Stomach (tissue), 8 donors: ENCODE measurements at regions not wholly inside any gene's neighbourhood (a gene's known extent, or its start where the extent isn't known, plus 50 kb on each side); places are given as distances from the start of the nearest gene placed in this dataset.

Source experiments
- DNase-seq, 2 donors: peaks; one replicate each; pipeline versions ENCODE4 v3.0.0 to v3.0.0-alpha.2; 2013 to 2019
- H3K27ac ChIP-seq, 5 donors: fragments of 200-600 bp in 4 of 5; sonication (generic) in 4 of 5; one replicate each; pipeline ENCODE4 v1.5.1; 2013 to 2019; ENCODE audit warnings: mild to moderate bottlenecking in 1 of 5, moderate library complexity in 1 of 5
- H3K27me3 ChIP-seq, 3 donors: fragments of 200-600 bp; sonication (generic); one replicate each; pipeline ENCODE4 v1.5.1; 2017 to 2019; ENCODE audit warnings: mixed run types in 1 of 3
- H3K36me3 ChIP-seq, 4 donors: fragments of 200-600 bp; sonication (generic); 1 replicate in 3 of 4; 2 replicates in 1 of 4; pipeline ENCODE4 v1.5.1; 2016 to 2019
- H3K4me1 ChIP-seq, 4 donors: fragments of 200-600 bp; sonication (generic); one replicate each; pipeline ENCODE4 v1.5.1; 2016 to 2019
- H3K4me3 ChIP-seq, 4 donors: fragments of 200-600 bp; sonication (generic) in 3 of 4; one replicate each; pipeline ENCODE4 v1.5.1; 2016 to 2019; ENCODE audit warnings: mild to moderate bottlenecking in 1 of 4
- H3K9me3 ChIP-seq, 4 donors: fragments of 200-600 bp; sonication (generic); one replicate each; pipeline ENCODE4 v1.5.1; 2016 to 2019
- CTCF ChIP-seq, 7 experiments: fragments of 450-650 bp in 4 of 7; fragments of 200-600 bp in 3 of 7; sonication (generic) in 3 of 7; IDR thresholded peaks; one replicate each; pipeline ENCODE4 v1.5.1; 2016 to 2019; ENCODE audit warnings: antibody characterized with exemption in 7 of 7, control low read depth in 2 of 7, mild to moderate bottlenecking in 1 of 7
- EP300 ChIP-seq: sonication (generic); formaldehyde crosslinking; IDR thresholded peaks from one replicate; pipeline ENCODE4 v1.6.1; 2017; ENCODE audit warnings: antibody characterized with exemption
- POLR2A ChIP-seq, 4 donors: fragments of 450-650 bp; IDR thresholded peaks; one replicate each; pipeline ENCODE4 v1.6.1; 2016; ENCODE audit warnings: antibody characterized with exemption in 4 of 4, control low read depth in 2 of 4, mild to moderate bottlenecking in 1 of 4, moderate library complexity in 1 of 4
- POLR2AphosphoS5 ChIP-seq, 3 donors: sonication (generic); formaldehyde crosslinking; IDR thresholded peaks; one replicate each; pipeline ENCODE4 v1.6.1; 2016; ENCODE audit warnings: antibody characterized with exemption in 3 of 3
- WGBS, 5 donors: extraction: QIAGEN DNeasy Blood & Tissue Kit in 3 of 5; methylation state at CpG; one replicate each; pipeline versions ENCODE4 v1.1.5 to v1.1.7; 2013 to 2018; 5-methylcytosine and 5-hydroxymethylcytosine counted together
- intact Hi-C: fragments of 100-400 bp; cut with DNase I; formaldehyde crosslinking; loops from one replicate; pipeline ENCODE4 v1.15.1; 2023; ENCODE audit warnings: low total_unique reads
- donor health status: healthy with polysubstance abuse.
- donor health status: Bipolar disorder and iron deficiency.
- donor health status: healthy.

GRCh38 chr19:28014615-28015405 is 1198.1 kb downstream of the UQCRFS1 start:
- Histone ChIP-seq H3K4me1 (peaks cover 0 to 22% (median 12%) of the 10 kb centered on the region in 4 donors), H3K27ac (no peak overlapping the region), H3K9me3 (no peaks in the 10 kb centered on the region), H3K36me3 (no peaks in the 10 kb centered on the region), H3K4me3 (no peak overlapping the region), H3K27me3 (no peaks in the 10 kb centered on the region)
- no peak for TF ChIP-seq POLR2AphosphoS5 (IDR thresholded peaks at IDR 0.05)
- TF ChIP-seq EP300, result no peak
- TF ChIP-seq CTCF (IDR thresholded peaks at IDR 0.05), result no peak
- no peak for TF ChIP-seq POLR2A (IDR thresholded peaks at IDR 0.05)
- intact Hi-C loops, result no loop called here
- DNase-seq, result no peak
- 68 to 91% (median 82%) methylated on average over 7 to 8 of the region's 8 CpGs for whole genome bisulfite sequencing, 5 donors

- peaks cover 0 to 32% (median 18%) of the 10 kb centered on the region in 4 donors for H3K4me1 ChIP-seq
- H3K36me3 ChIP-seq, result no peaks in the 10 kb centered on the region
- no peaks in the 10 kb centered on the region for H3K9me3 ChIP-seq
- H3K27me3 ChIP-seq, result no peaks in the 10 kb centered on the region
- H3K4me3 ChIP-seq, result no peak overlapping the region
- WGBS, 5 donors, result 69 to 86% (median 84%) methylated on average over 3 of the region's 3 CpGs
- TF ChIP-seq CTCF (IDR thresholded peaks at IDR 0.05) (no peak), EP300 (no peak), POLR2A (IDR thresholded peaks at IDR 0.05) (no peak), POLR2AphosphoS5 (IDR thresholded peaks at IDR 0.05) (no peak)
- intact Hi-C loops, result no loop called here
- no peak for DNase-seq
- H3K27ac ChIP-seq, result no peak overlapping the region
Measured at GRCh38 chr19:28012361-28012760, 1200.6 kb downstream of the UQCRFS1 start.

GRCh38 chr19:28010656-28011055 is 1202.3 kb downstream of the UQCRFS1 start:
- peak in 2 of 3 donors; percentile 45 to 56 for TF ChIP-seq POLR2AphosphoS5 (IDR thresholded peaks at IDR 0.05)
- TF ChIP-seq CTCF (IDR thresholded peaks at IDR 0.05), result no peak
- peak; percentile 67 to 77 for DNase-seq
- intact Hi-C loops, result no loop called here
- 27 to 49% (median 32%) methylated on average over 6 of the region's 6 CpGs for WGBS, 5 donors
- H3K9me3 ChIP-seq, result no peaks in the 10 kb centered on the region
- peaks cover 0 to 32% (median 18%) of the 10 kb centered on the region in 4 donors for H3K4me1 ChIP-seq
- no peak overlapping the region for H3K4me3 ChIP-seq
- H3K27ac ChIP-seq, result peak overlapping the region in 2 of 5 donors; percentile 14 to 49
- H3K36me3 ChIP-seq, result no peaks in the 10 kb centered on the region
- no peaks in the 10 kb centered on the region for H3K27me3 ChIP-seq

- WGBS, 5 donors, result 27 to 59% (median 39%) methylated on average over 4 of the region's 4 CpGs
- H3K36me3 ChIP-seq, result no peaks in the 10 kb centered on the region
- TF ChIP-seq EP300 (no peak), POLR2AphosphoS5 (IDR thresholded peaks at IDR 0.05) (no peak), POLR2A (IDR thresholded peaks at IDR 0.05) (no peak), CTCF (IDR thresholded peaks at IDR 0.05) (no peak)
- no peak overlapping the region for H3K27ac ChIP-seq
- H3K27me3 ChIP-seq, result no peaks in the 10 kb centered on the region
- peaks cover 0 to 32% (median 18%) of the 10 kb centered on the region in 4 donors for H3K4me1 ChIP-seq
- no peak overlapping the region for H3K4me3 ChIP-seq
- no peaks in the 10 kb centered on the region for H3K9me3 ChIP-seq
- peak in 1 of 2 donors; percentile 11 for DNase-seq
- intact Hi-C loops, result no loop called here
Measured at GRCh38 chr19:28009696-28010095, 1203.3 kb downstream of the UQCRFS1 start.
